ENCODE measurements at regions not wholly inside any gene's neighbourhood (a gene's known extent, or its start where the extent isn't known, plus 50 kb on each side); places are given as distances from the start of the nearest gene placed in this dataset.

DNA sequence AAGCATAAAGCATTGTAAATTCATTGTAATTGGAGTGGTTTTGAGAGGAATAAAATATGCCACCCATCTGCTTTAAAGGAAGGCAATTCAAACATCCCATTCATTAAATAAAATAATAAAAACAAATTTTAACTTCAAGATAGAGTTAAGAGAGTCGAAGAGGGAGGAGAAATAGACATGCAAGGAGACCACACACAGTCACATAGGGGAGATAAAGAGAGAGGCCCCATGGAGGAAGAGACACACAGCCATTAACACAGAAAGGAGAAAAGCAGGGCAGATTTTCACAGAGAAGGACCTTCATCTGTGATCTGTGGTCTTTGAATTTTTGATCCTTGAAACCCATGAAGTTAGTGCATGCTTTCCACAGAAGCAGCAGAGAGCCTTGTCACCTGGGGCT lies 214.3 kb upstream of the TCF21 start:
- intact Hi-C loops (cut with micrococcal nuclease): no loop called here
- H3K36me3 ChIP-seq (ENCODE audit: control insufficient read depth, insufficient read depth, low read length): no peaks in the 10 kb centered on the region
- no peaks in the 10 kb centered on the region for H4K20me1 ChIP-seq (replicated peaks; ENCODE audit: control insufficient read depth, insufficient read depth, low read length)
- POLR2A ChIA-PET: no interaction called here
- no peaks in the 10 kb centered on the region for H3K9me3 ChIP-seq (replicated peaks; ENCODE audit: control insufficient read depth, insufficient read depth, low read depth, low read length)
- H3K4me2 ChIP-seq (ENCODE audit: insufficient read depth, low read length): no peak overlapping the region
- FAIRE-seq (no peak), ATAC-seq (no peak), DNase-seq (ENCODE audit: extremely low read depth in 1 of 4, low spot score in 3 of 4) (no peak)
- TF ChIP-seq, protein P1, sequence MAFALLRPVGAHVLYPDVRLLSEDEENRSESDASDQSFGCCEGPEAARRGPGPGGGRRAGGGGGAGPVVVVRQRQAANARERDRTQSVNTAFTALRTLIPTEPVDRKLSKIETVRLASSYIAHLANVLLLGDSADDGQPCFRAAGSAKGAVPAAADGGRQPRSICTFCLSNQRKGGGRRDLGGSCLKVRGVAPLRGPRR (CRISPR knock-in tag; IDR thresholded peaks at IDR 0.05): no peak
- TF ChIP-seq, protein P2, sequence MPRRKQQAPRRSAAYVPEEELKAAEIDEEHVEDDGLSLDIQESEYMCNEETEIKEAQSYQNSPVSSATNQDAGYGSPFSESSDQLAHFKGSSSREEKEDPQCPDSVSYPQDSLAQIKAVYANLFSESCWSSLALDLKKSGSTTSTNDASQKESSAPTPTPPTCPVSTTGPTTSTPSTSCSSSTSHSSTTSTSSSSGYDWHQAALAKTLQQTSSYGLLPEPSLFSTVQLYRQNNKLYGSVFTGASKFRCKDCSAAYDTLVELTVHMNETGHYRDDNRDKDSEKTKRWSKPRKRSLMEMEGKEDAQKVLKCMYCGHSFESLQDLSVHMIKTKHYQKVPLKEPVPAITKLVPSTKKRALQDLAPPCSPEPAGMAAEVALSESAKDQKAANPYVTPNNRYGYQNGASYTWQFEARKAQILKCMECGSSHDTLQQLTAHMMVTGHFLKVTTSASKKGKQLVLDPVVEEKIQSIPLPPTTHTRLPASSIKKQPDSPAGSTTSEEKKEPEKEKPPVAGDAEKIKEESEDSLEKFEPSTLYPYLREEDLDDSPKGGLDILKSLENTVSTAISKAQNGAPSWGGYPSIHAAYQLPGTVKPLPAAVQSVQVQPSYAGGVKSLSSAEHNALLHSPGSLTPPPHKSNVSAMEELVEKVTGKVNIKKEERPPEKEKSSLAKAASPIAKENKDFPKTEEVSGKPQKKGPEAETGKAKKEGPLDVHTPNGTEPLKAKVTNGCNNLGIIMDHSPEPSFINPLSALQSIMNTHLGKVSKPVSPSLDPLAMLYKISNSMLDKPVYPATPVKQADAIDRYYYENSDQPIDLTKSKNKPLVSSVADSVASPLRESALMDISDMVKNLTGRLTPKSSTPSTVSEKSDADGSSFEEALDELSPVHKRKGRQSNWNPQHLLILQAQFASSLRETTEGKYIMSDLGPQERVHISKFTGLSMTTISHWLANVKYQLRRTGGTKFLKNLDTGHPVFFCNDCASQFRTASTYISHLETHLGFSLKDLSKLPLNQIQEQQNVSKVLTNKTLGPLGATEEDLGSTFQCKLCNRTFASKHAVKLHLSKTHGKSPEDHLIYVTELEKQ (CRISPR knock-in tag; IDR thresholded peaks at IDR 0.05): no peak
- TF ChIP-seq LARP7 (IDR thresholded peaks at IDR 0.05): no peak
- TF ChIP-seq, protein P3, sequence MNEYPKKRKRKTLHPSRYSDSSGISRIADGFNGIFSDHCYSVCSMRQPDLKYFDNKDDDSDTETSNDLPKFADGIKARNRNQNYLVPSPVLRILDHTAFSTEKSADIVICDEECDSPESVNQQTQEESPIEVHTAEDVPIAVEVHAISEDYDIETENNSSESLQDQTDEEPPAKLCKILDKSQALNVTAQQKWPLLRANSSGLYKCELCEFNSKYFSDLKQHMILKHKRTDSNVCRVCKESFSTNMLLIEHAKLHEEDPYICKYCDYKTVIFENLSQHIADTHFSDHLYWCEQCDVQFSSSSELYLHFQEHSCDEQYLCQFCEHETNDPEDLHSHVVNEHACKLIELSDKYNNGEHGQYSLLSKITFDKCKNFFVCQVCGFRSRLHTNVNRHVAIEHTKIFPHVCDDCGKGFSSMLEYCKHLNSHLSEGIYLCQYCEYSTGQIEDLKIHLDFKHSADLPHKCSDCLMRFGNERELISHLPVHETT (CRISPR knock-in tag; conservative IDR thresholded peaks at IDR 0.05 in 1 of 2, IDR thresholded peaks at IDR 0.05 in 1 of 2): no peak
- TF ChIP-seq SAP30 (IDR thresholded peaks at IDR 0.05; ENCODE audit: borderline replicate concordance, insufficient read depth, low read depth, low read length, poor library complexity, severe bottlenecking): no peak
- no peak for TF ChIP-seq SMC3 (conservative IDR thresholded peaks at IDR 0.05; ENCODE audit: insufficient read depth, low read depth, low read length)
- TF ChIP-seq, protein P4, sequence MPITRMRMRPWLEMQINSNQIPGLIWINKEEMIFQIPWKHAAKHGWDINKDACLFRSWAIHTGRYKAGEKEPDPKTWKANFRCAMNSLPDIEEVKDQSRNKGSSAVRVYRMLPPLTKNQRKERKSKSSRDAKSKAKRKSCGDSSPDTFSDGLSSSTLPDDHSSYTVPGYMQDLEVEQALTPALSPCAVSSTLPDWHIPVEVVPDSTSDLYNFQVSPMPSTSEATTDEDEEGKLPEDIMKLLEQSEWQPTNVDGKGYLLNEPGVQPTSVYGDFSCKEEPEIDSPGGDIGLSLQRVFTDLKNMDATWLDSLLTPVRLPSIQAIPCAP (CRISPR knock-in tag; IDR thresholded peaks at IDR 0.05; ENCODE audit: borderline replicate concordance): no peak
- no peak for TF ChIP-seq CHD4 (IDR thresholded peaks at IDR 0.05; ENCODE audit: insufficient read depth, insufficient replicate concordance, low read depth, low read length, poor library complexity, severe bottlenecking)
- no peak for TF ChIP-seq ZNF780A (CRISPR knock-in tag; IDR thresholded peaks at IDR 0.05)
- no peak for TF ChIP-seq ZNF586 (CRISPR knock-in tag; conservative IDR thresholded peaks at IDR 0.05)
- TF ChIP-seq, protein P5, sequence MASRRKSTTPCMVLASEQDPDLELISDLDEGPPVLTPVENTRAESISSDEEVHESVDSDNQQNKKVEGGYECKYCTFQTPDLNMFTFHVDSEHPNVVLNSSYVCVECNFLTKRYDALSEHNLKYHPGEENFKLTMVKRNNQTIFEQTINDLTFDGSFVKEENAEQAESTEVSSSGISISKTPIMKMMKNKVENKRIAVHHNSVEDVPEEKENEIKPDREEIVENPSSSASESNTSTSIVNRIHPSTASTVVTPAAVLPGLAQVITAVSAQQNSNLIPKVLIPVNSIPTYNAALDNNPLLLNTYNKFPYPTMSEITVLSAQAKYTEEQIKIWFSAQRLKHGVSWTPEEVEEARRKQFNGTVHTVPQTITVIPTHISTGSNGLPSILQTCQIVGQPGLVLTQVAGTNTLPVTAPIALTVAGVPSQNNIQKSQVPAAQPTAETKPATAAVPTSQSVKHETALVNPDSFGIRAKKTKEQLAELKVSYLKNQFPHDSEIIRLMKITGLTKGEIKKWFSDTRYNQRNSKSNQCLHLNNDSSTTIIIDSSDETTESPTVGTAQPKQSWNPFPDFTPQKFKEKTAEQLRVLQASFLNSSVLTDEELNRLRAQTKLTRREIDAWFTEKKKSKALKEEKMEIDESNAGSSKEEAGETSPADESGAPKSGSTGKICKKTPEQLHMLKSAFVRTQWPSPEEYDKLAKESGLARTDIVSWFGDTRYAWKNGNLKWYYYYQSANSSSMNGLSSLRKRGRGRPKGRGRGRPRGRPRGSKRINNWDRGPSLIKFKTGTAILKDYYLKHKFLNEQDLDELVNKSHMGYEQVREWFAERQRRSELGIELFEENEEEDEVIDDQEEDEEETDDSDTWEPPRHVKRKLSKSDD (conservative IDR thresholded peaks at IDR 0.05; ENCODE audit: low read length): no peak
- no peak for TF ChIP-seq RCOR1 (IDR thresholded peaks at IDR 0.05; ENCODE audit: borderline replicate concordance in 1 of 2, low read depth in 2 of 2, low read length in 2 of 2)
- no peak overlapping the region for H3K4me3 ChIP-seq
- no peaks in the 10 kb centered on the region for H3K79me2 ChIP-seq (ENCODE audit: control insufficient read depth, insufficient read depth, low read length)
- WGBS (ENCODE audit: insufficient coverage, low coverage, missing lambda C conversion rate): 0% methylated on average over 1 of the region's 1 CpG
- H3K27me3 ChIP-seq (ENCODE audit: control insufficient read depth in 2 of 2, insufficient read depth in 2 of 2, low read length in 2 of 2): peaks cover 3 to 17% of the 10 kb centered on the region in 2 experiments; a peak in 1 of 5 replicates
- no peak overlapping the region for H3K9ac ChIP-seq (ENCODE audit: insufficient read depth in 1 of 2, low read depth in 2 of 2, low read length in 2 of 2)
- H3K4me1 ChIP-seq (replicated peaks in 1 of 2; ENCODE audit: control insufficient read depth in 2 of 2, insufficient read depth in 2 of 2, low read length in 2 of 2): no peaks in the 10 kb centered on the region
- no peaks in the 10 kb centered on the region for H3K9me1 ChIP-seq (ENCODE audit: control insufficient read depth, insufficient read depth, low read length)
- H3K27ac ChIP-seq (ENCODE audit: extremely low read depth, low read depth, low read length): no peak overlapping the region
- BruUV-seq (replicated peaks): no TSS peak
- CTCF ChIA-PET (ENCODE audit: low intra/inter-chr PET ratio): no interaction called here
- in situ Hi-C loops (cut with MboI): no loop called here
- H2AFZ ChIP-seq (ENCODE audit: low read depth, low read length): peak overlapping the region; percentile 3; the same call in 1 of the 2 replicates

Measured in K562 (cell line).